Stomach (tissue), 8 donors: ENCODE measurements at regions not wholly inside any gene's neighbourhood (a gene's known extent, or its start where the extent isn't known, plus 50 kb on each side); places are given as distances from the start of the nearest gene placed in this dataset.
A peak's percentile ranks its signal among the peaks of the same experiment; 100 is the strongest.
"Not testable (repeated sequence)": the region's sequence is repeated elsewhere in the genome, so short reads cannot be mapped to it uniquely, and the experiment has no call there.

ENCODE experiments used
- DNase-seq, 2 donors: peaks; one replicate each; pipeline versions ENCODE4 v3.0.0 to v3.0.0-alpha.2; 2013 to 2019
- H3K27ac ChIP-seq, 5 donors: fragments of 200-600 bp in 4 of 5; sonication (generic) in 4 of 5; one replicate each; pipeline ENCODE4 v1.5.1; 2013 to 2019; ENCODE audit warnings: mild to moderate bottlenecking in 1 of 5, moderate library complexity in 1 of 5
- H3K27me3 ChIP-seq, 3 donors: fragments of 200-600 bp; sonication (generic); one replicate each; pipeline ENCODE4 v1.5.1; 2017 to 2019; ENCODE audit warnings: mixed run types in 1 of 3
- H3K36me3 ChIP-seq, 4 donors: fragments of 200-600 bp; sonication (generic); 1 replicate in 3 of 4; 2 replicates in 1 of 4; pipeline ENCODE4 v1.5.1; 2016 to 2019
- H3K4me1 ChIP-seq, 4 donors: fragments of 200-600 bp; sonication (generic); one replicate each; pipeline ENCODE4 v1.5.1; 2016 to 2019
- H3K4me3 ChIP-seq, 4 donors: fragments of 200-600 bp; sonication (generic) in 3 of 4; one replicate each; pipeline ENCODE4 v1.5.1; 2016 to 2019; ENCODE audit warnings: mild to moderate bottlenecking in 1 of 4
- H3K9me3 ChIP-seq, 4 donors: fragments of 200-600 bp; sonication (generic); one replicate each; pipeline ENCODE4 v1.5.1; 2016 to 2019
- CTCF ChIP-seq, 7 experiments: fragments of 450-650 bp in 4 of 7; fragments of 200-600 bp in 3 of 7; sonication (generic) in 3 of 7; IDR thresholded peaks; one replicate each; pipeline ENCODE4 v1.5.1; 2016 to 2019; ENCODE audit warnings: antibody characterized with exemption in 7 of 7, control low read depth in 2 of 7, mild to moderate bottlenecking in 1 of 7
- EP300 ChIP-seq: sonication (generic); formaldehyde crosslinking; IDR thresholded peaks from one replicate; pipeline ENCODE4 v1.6.1; 2017; ENCODE audit warnings: antibody characterized with exemption
- POLR2A ChIP-seq, 4 donors: fragments of 450-650 bp; IDR thresholded peaks; one replicate each; pipeline ENCODE4 v1.6.1; 2016; ENCODE audit warnings: antibody characterized with exemption in 4 of 4, control low read depth in 2 of 4, mild to moderate bottlenecking in 1 of 4, moderate library complexity in 1 of 4
- POLR2AphosphoS5 ChIP-seq, 3 donors: sonication (generic); formaldehyde crosslinking; IDR thresholded peaks; one replicate each; pipeline ENCODE4 v1.6.1; 2016; ENCODE audit warnings: antibody characterized with exemption in 3 of 3
- WGBS, 5 donors: extraction: QIAGEN DNeasy Blood & Tissue Kit in 3 of 5; methylation state at CpG; one replicate each; pipeline versions ENCODE4 v1.1.5 to v1.1.7; 2013 to 2018; 5-methylcytosine and 5-hydroxymethylcytosine counted together
- intact Hi-C: fragments of 100-400 bp; cut with DNase I; formaldehyde crosslinking; loops from one replicate; pipeline ENCODE4 v1.15.1; 2023; ENCODE audit warnings: low total_unique reads
- donor health status: healthy with polysubstance abuse.
- donor health status: Bipolar disorder and iron deficiency.
- donor health status: healthy.

GRCh38 chr3:72067721-72068120 lies 282.8 kb upstream of the PROK2 start:
- Histone ChIP-seq H3K36me3 (no peaks in the 10 kb centered on the region), H3K27me3 (no peaks in the 10 kb centered on the region), H3K9me3 (peaks cover 0 to 13% (median 0%) of the 10 kb centered on the region in 4 donors), H3K27ac (no peak overlapping the region), H3K4me1 (no peaks in the 10 kb centered on the region), H3K4me3 (no peak overlapping the region)
- peak in 1 of 2 donors; percentile 26 for DNase-seq
- WGBS, 5 donors: 36 to 61% (median 55%) methylated on average over 1 of the region's 1 CpG
- intact Hi-C loops: no loop called here
- TF ChIP-seq EP300 (no peak), POLR2AphosphoS5 (IDR thresholded peaks at IDR 0.05) (no peak), CTCF (IDR thresholded peaks at IDR 0.05) (no peak), POLR2A (IDR thresholded peaks at IDR 0.05) (no peak)

- no peak for DNase-seq
- Histone ChIP-seq H3K4me3 (no peak overlapping the region), H3K9me3 (peaks cover 0 to 13% (median 0%) of the 10 kb centered on the region in 4 donors), H3K27ac (no peak overlapping the region), H3K36me3 (no peaks in the 10 kb centered on the region), H3K4me1 (no peaks in the 10 kb centered on the region), H3K27me3 (no peaks in the 10 kb centered on the region)
- TF ChIP-seq POLR2A (IDR thresholded peaks at IDR 0.05) (no peak), POLR2AphosphoS5 (IDR thresholded peaks at IDR 0.05) (no peak), EP300 (no peak), CTCF (IDR thresholded peaks at IDR 0.05) (no peak)
- intact Hi-C loops: no loop called here
- 55 to 65% (median 58%) methylated on average over 5 of the region's 5 CpGs for WGBS, 5 donors
Observed at GRCh38 chr3:72065872-72066641, 281.1 kb upstream of the PROK2 start.

GRCh38 chr3:72065236-72065635 lies 280.3 kb upstream of the PROK2 start:
- Histone ChIP-seq H3K36me3 (no peaks in the 10 kb centered on the region), H3K27ac (no peak overlapping the region), H3K27me3 (no peaks in the 10 kb centered on the region), H3K9me3 (peaks cover 0 to 13% (median 0%) of the 10 kb centered on the region in 4 donors), H3K4me1 (no peaks in the 10 kb centered on the region), H3K4me3 (no peak overlapping the region)
- 60 to 95% (median 86%) methylated on average over 1 of the region's 1 CpG for WGBS, 5 donors
- DNase-seq: no peak
- intact Hi-C loops: no loop called here
- no peak for TF ChIP-seq CTCF (IDR thresholded peaks at IDR 0.05)
- TF ChIP-seq POLR2A (IDR thresholded peaks at IDR 0.05): no peak
- no peak for TF ChIP-seq EP300
- no peak for TF ChIP-seq POLR2AphosphoS5 (IDR thresholded peaks at IDR 0.05)

- H3K4me3 ChIP-seq, H3K4me1 ChIP-seq, H3K36me3 ChIP-seq, intact Hi-C loops, H3K27ac ChIP-seq, DNase-seq, H3K27me3 ChIP-seq: not testable (repeated sequence)
- 41 to 48% (median 46%) methylated on average over 2 of the region's 2 CpGs for WGBS, 5 donors
- H3K9me3 ChIP-seq: peaks cover 0 to 13% (median 0%) of the 10 kb centered on the region in 4 donors
Observed at GRCh38 chr3:72064727-72065126, 279.8 kb upstream of the PROK2 start.

GRCh38 chr3:72062017-72062416 lies 277.1 kb upstream of the PROK2 start:
- 69 to 83% (median 79%) methylated on average over 1 of the region's 1 CpG for WGBS, 5 donors
- intact Hi-C loops: no loop called here
- TF ChIP-seq CTCF (IDR thresholded peaks at IDR 0.05): no peak
- no peak for TF ChIP-seq POLR2AphosphoS5 (IDR thresholded peaks at IDR 0.05)
- no peak for TF ChIP-seq POLR2A (IDR thresholded peaks at IDR 0.05)
- TF ChIP-seq EP300: no peak
- no peak for DNase-seq
- Histone ChIP-seq H3K4me1 (no peaks in the 10 kb centered on the region), H3K4me3 (no peak overlapping the region), H3K9me3 (peaks cover 0 to 13% (median 0%) of the 10 kb centered on the region in 4 donors), H3K27ac (no peak overlapping the region), H3K36me3 (no peaks in the 10 kb centered on the region), H3K27me3 (no peaks in the 10 kb centered on the region)
